SK-N-SH (cell line): ENCODE measurements at regions not wholly inside any gene's neighbourhood (a gene's known extent, or its start where the extent isn't known, plus 50 kb on each side); places are given as distances from the start of the nearest gene placed in this dataset.

Source experiments
- CHD2 ChIP-seq: fragments of 150-350 bp; IDR thresholded peaks from 2 replicates; pipeline ENCODE4 v1.6.1; 2018; ENCODE audit warnings: low read length; ENCODE audit not compliant: partially characterized antibody
- CTCF ChIP-seq: fragments of 200-600 bp; sonication (generic); IDR thresholded peaks from 2 replicates; pipeline ENCODE4 v1.6.1; 2017; ENCODE audit warnings: antibody characterized with exemption, mild to moderate bottlenecking, moderate library complexity
- EP300 ChIP-seq, 2 experiments: IDR thresholded peaks; 2 replicates each; pipeline versions ENCODE4 v1.4.0 to v1.6.1; 2012; ENCODE audit warnings: borderline replicate concordance in 1 of 2, low read depth in 1 of 2, low read length in 1 of 2
- EZH2phosphoT487 ChIP-seq: fragments of 200-600 bp; sonication (generic); IDR thresholded peaks from 2 replicates; pipeline ENCODE4 v1.6.1; 2017; ENCODE audit warnings: low read depth, mixed run types, mild to moderate bottlenecking, antibody characterized with exemption, moderate library complexity, borderline replicate concordance
- JUND ChIP-seq: IDR thresholded peaks from 2 replicates; pipeline ENCODE4 v1.4.0; 2012
- POLR2AphosphoS5 ChIP-seq: IDR thresholded peaks from 2 replicates; pipeline ENCODE4 v1.6.1; 2012; ENCODE audit warnings: low read depth, low read length
- RCOR1 ChIP-seq: fragments of 150-350 bp; IDR thresholded peaks from 2 replicates; pipeline ENCODE4 v1.6.1; 2017; ENCODE audit warnings: antibody characterized with exemption, low read length
- TAF1 ChIP-seq: IDR thresholded peaks from 2 replicates; pipeline ENCODE4 v1.6.1; 2012; ENCODE audit warnings: low read depth, mild to moderate bottlenecking, low read length, moderate library complexity, borderline replicate concordance
- USF2 ChIP-seq: fragments of 150-350 bp; IDR thresholded peaks from 2 replicates; pipeline ENCODE4 v1.6.1; 2017; ENCODE audit warnings: antibody characterized with exemption, low read length, low read depth, borderline replicate concordance
- ZBTB33 ChIP-seq: IDR thresholded peaks from 2 replicates; pipeline ENCODE4 v1.4.0; 2012; ENCODE audit warnings: low read depth, borderline replicate concordance

- TF ChIP-seq CTCF (0 out of 2 replicates have a peak, but pooled peaks have one; percentile 19), CHD2 (no peak), ZBTB33 (no peak), EP300 (IDR thresholded peaks at IDR 0.05; ENCODE audit: borderline replicate concordance in 1 of 2, low read depth in 1 of 2, low read length in 1 of 2) (no peak), TAF1 (no peak), RCOR1 (no peak), EZH2phosphoT487 (no peak), JUND (no peak), POLR2AphosphoS5 (no peak), USF2 (no peak)
Measured at GRCh38 chr1:175824079-175824478, 80.7 kb upstream of the TNR start.
